ENCODE measurements at regions not wholly inside any gene's neighbourhood (a gene's known extent, or its start where the extent isn't known, plus 50 kb on each side); places are given as distances from the start of the nearest gene placed in this dataset.
A peak's percentile ranks its signal among the peaks of the same experiment; 100 is the strongest.

DNA sequence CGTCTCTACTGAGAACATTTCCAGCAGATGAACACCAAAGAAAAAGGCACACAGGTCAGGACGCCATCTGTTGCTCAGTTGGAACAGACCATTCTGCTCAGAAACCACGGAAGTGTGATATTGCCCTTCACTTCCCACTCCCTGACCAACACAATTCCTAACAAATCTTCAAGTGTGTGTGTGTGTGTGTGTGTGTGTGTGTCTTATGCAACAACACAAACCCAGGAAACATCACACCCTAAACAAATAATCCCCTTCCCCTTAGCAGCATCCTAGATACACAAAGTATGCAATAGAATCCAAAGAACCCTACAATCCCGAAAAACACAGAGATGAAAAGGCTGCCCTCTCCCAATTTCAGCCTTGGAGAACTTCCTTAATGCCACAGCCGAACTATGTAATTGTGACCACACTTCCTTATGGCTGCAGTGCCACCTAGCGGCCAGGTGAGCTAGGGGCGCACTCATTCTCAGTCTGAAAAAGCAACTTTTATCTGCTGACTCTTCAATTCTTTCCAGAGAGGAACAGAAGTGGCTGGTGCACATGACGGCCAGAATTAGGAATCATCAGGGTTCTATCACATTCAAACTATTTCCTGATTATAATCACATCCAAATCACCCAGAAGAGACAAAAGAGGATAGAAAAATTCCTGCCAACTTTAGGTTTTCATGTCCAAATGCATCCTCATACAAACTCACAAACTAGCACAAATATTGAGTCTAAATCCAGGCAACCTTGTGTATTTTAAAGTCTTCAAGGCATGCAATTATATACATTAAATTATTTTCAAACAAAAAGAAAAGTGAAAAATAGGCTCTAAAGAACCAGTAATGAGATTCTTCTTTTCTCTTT lies 164.9 kb downstream of the DHX15 start:
- WGBS, 2 donors = 10 to 14% methylated on average over 8 of the region's 8 CpGs
- peak; percentile 69 to 79 for DNase-seq
- Histone ChIP-seq H3K36me3 (no peaks in the 10 kb centered on the region), H3K4me3 (no peak overlapping the region), H3K27me3 (no peaks in the 10 kb centered on the region), H3K4me1 (peaks cover 0 to 5% (median 0%) of the 10 kb centered on the region in 9 donors), H3K9me3 (peaks cover 0 to 4% (median 0%) of the 10 kb centered on the region in 11 donors), H3K27ac (no peak overlapping the region)
- peak; percentile 77 to 93 (median 91) for TF ChIP-seq CTCF (IDR thresholded peaks at IDR 0.05)
- peak; percentile 77 to 94 (median 86) for ATAC-seq
- intact Hi-C loops (cut with DNase I) = loop anchor here in 6 of 10 donors (5.0 to 10.0 kb wide), 12 partner anchors 165 to 1285 kb away; no protein-coding TSS in a partner anchor

- DNase-seq (no peak), ATAC-seq (no peak)
- intact Hi-C loops (cut with DNase I) = loop anchor here in 6 of 10 donors (5.0 to 10.0 kb wide), 12 partner anchors 162 to 1282 kb away; no protein-coding TSS in a partner anchor
- H3K4me3 ChIP-seq = no peak overlapping the region
- H3K27ac ChIP-seq = no peak overlapping the region
- H3K4me1 ChIP-seq = peaks cover 0 to 5% (median 0%) of the 10 kb centered on the region in 9 donors
- peaks cover 0 to 4% (median 0%) of the 10 kb centered on the region in 11 donors for H3K9me3 ChIP-seq
- no peaks in the 10 kb centered on the region for H3K36me3 ChIP-seq
- TF ChIP-seq CTCF (IDR thresholded peaks at IDR 0.05) = no peak
- H3K27me3 ChIP-seq = no peaks in the 10 kb centered on the region
Observed at GRCh38 chr4:24417206-24417605, 167.1 kb downstream of the DHX15 start.

DNA sequence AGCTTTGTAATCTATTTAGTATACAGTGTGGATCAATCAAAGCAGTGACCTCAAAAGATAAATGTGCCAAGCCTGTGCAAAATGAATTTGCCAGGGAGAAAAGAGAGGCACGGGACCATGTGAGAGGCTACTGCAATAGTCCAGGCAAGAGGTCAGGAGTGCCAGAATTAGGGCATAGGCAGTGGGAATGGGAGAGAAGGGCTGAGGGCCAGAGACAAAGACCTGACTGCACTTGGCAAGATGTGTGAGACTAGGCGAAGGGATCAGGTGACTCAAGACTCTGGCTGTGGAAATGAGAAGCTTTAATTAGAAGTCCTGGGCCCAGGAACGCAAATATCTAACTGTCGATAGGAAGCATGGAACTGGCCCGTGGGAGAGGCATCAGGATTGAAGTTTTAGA lies 168.1 kb downstream of the DHX15 start:
- Histone ChIP-seq H3K9me3 (peaks cover 0 to 4% (median 0%) of the 10 kb centered on the region in 11 donors), H3K4me1 (peaks cover 0 to 5% (median 0%) of the 10 kb centered on the region in 9 donors), H3K4me3 (no peak overlapping the region), H3K36me3 (no peaks in the 10 kb centered on the region), H3K27ac (no peak overlapping the region), H3K27me3 (no peaks in the 10 kb centered on the region)
- TF ChIP-seq CTCF (IDR thresholded peaks at IDR 0.05) = no peak
- ATAC-seq = peak in 4 of 8 donors; percentile 24 to 84 (median 50)
- WGBS, 2 donors = 49 to 66% methylated on average over 5 of the region's 5 CpGs
- intact Hi-C loops (cut with DNase I) = loop anchor here in 6 of 10 donors (5.0 to 10.0 kb wide), 12 partner anchors 161 to 1281 kb away; no protein-coding TSS in a partner anchor
- DNase-seq = peak in 1 of 2 donors; percentile 8

GRCh38 chr4:24413311-24413784 lies 171.0 kb downstream of the DHX15 start:
- DNase-seq (no peak), ATAC-seq (no peak)
- Histone ChIP-seq H3K4me3 (no peak overlapping the region), H3K27ac (no peak overlapping the region), H3K27me3 (no peaks in the 10 kb centered on the region), H3K36me3 (no peaks in the 10 kb centered on the region), H3K9me3 (peaks cover 0 to 9% (median 0%) of the 10 kb centered on the region in 11 donors), H3K4me1 (no peaks in the 10 kb centered on the region)
- WGBS, 2 donors = 42 to 51% methylated on average over 8 of the region's 8 CpGs
- intact Hi-C loops (cut with DNase I) = loop anchor here in 5 of 10 donors (10.0 kb wide), 8 partner anchors 159 to 1279 kb away; no protein-coding TSS in a partner anchor
- no peak for TF ChIP-seq CTCF (IDR thresholded peaks at IDR 0.05)
